ENCODE measurements at regions not wholly inside any gene's neighbourhood (a gene's known extent, or its start where the extent isn't known, plus 50 kb on each side); places are given as distances from the start of the nearest gene placed in this dataset.
"Not testable (repeated sequence)": the region's sequence is repeated elsewhere in the genome, so short reads cannot be mapped to it uniquely, and the experiment has no call there.

DNA sequence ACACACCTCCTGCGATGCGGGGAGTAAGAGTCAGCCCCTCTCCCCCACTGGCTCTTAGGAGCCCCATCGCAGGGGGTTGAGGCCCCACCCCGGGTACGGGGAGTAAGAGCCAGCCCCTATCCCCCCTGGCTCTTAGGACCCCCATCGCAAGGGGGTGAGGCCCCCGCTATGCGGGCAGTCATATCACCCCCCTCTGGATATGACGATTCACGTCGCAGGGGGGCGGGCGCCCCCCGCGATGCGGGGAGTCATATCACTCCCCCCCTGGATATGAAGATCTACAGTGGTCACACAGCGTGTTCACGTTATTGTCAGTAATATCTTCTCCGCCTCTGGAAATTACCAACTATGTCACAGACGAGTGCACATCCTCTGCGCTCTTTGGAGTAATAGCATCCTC is 61.1 kb downstream of the DEFB131A start:
- H3K4me3 ChIP-seq (ENCODE audit: low read depth, low read length); DNase-seq (ENCODE audit: low read depth); in situ Hi-C loops (cut with HindIII; ENCODE audit: low sequenced_read_pairs): not testable (repeated sequence)

DNA sequence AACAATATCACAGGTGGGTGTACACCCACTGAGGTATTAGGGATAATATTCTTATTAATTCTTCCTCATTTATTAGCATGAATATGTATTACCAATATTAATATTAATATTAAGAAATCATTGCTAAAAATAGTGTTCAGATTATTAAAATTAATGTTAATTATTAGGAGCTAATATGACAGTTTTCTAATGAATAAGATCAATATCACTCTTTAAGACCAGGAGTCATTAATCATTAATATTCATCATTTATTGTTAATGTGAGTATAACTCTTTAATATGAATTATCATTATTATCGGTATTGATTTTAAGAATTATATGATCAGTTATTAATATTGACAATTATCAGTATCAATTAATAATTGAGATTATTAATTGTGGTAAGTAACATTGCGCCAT is 62.5 kb downstream of the DEFB131A start:
- DNase-seq (ENCODE audit: low read depth); H3K4me3 ChIP-seq (ENCODE audit: low read depth, low read length); in situ Hi-C loops (cut with HindIII; ENCODE audit: low sequenced_read_pairs): not testable (repeated sequence)

DNA sequence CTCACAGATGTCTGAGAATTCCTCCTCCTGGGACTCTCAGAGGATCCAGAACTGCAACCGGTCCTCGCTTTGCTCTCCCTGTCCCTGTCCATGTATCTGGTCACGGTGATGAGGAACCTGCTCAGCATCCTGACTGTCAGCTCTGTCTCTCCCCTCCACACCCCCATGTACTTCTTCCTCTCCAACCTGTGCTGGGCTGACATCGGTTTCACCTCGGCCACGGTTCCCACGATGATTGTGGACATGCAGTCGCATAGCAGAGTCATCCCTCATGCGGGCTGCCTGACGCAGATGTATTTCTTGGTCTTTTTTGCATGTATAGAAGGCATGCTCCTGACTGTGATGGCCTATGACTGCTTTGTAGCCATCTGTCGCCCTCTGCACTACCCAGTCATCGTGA is 68.7 kb downstream of the DEFB131A start:
- H3K4me3 ChIP-seq (ENCODE audit: low read depth, low read length); DNase-seq (ENCODE audit: low read depth); in situ Hi-C loops (cut with HindIII; ENCODE audit: low sequenced_read_pairs): not testable (repeated sequence)

DNA sequence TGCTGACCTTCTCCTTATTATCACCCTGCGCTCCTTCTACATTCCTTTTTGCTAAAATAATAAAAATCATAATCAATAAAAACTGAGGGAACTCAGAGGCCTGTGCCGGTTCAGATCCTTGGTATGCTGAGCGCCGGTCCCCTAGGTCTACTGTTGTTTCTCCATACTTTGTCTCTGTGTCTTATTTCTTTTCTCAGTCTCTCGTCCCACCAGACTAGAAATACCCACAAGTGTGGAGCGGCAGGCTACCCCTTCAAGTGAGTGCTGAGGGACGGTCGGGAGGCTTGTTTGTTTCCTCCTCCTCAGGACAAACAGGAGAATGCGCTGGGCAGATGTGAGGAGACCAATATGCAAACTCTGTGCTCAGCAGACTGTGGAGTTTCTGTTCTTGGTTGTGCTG is 75.4 kb downstream of the DEFB131A start:
- H3K4me3 ChIP-seq (ENCODE audit: low read depth, low read length); in situ Hi-C loops (cut with HindIII; ENCODE audit: low sequenced_read_pairs): not testable (repeated sequence)

DNA sequence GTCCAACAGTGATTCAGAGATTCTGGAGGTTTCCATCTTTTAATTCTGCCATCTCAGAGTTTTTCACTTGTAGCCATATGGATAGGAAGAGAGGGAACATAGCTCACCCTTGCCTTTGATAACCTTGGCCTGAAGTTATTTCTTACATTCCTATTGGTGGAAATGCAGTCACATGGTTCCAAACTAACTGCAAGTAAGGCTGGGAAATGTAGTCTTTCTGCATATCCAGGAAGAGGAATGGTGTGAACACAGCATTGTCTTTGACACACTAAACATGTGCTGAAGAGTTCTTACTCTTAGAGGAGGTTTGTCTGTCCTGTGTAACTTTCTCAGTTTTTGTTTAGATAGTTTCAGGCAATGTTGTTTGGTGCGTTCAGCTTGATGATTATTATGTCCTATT is 78.7 kb downstream of the DEFB131A start:
- in situ Hi-C loops (cut with HindIII; ENCODE audit: low sequenced_read_pairs); DNase-seq (ENCODE audit: low read depth); H3K4me3 ChIP-seq (ENCODE audit: low read depth, low read length): not testable (repeated sequence)

More for the DNA sequence above, 75.4 kb downstream of the DEFB131A start:
- not testable (repeated sequence) for DNase-seq (ENCODE audit: low read depth)

DNA sequence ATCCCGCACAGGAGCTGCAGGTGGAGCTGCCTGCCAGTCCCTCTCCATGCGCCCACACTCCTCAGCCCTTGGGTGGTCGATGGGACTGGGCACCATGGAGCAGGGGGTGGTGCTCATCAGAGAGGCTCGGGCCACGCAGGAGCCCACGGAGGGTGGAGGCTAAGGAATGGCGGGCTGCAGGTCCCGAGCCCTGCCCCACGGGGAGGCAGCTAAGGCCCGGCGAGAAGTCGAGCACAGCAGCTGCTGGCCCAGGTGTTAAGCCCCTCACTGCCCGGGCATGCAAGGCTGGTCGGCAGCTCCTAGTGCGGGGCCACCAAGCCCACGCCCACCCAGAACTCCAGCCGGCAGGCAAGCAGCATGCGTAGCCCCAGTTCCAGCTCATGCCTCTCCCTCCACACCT is 80.2 kb downstream of the DEFB131A start:
- DNase-seq (ENCODE audit: low read depth); in situ Hi-C loops (cut with HindIII; ENCODE audit: low sequenced_read_pairs); H3K4me3 ChIP-seq (ENCODE audit: low read depth, low read length): not testable (repeated sequence)

DNA sequence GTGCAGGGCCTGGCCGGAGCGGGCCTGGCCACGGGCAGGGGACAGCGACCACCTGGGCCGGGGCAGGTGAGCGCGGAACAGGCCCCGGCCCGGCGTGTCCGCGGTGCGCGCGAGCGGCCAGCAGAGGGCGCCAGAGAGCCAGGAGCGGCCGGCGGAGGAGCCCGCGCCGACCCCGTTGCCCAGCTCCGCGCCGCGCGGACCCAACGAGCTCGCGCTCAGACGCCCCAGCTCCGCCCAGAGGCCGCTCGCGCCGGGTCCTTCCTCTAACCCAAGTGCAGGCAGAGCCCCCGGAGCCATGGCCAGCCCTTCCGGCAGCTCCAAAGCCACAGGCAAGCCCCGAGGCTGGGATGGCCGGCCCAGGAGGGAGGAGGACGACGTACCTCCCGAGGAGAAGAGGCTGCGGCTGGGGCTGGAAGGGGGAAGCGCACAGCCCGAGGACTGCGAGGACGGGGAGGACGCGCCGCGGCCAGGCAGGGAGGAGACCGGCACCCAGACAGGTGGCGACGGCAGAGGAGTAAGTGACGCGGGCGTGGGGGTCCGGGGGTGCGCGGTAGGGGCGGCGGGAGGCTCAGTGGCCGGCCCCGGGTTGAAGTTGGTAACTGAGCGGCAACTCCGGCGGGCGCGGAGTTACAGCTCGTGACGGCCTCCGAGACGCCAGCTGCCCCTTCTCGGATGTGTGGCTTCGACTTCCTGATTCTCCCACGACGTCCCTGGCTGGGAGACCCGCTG is 88.1 kb downstream of the DEFB131A start:
- TF ChIP-seq, protein P1, sequence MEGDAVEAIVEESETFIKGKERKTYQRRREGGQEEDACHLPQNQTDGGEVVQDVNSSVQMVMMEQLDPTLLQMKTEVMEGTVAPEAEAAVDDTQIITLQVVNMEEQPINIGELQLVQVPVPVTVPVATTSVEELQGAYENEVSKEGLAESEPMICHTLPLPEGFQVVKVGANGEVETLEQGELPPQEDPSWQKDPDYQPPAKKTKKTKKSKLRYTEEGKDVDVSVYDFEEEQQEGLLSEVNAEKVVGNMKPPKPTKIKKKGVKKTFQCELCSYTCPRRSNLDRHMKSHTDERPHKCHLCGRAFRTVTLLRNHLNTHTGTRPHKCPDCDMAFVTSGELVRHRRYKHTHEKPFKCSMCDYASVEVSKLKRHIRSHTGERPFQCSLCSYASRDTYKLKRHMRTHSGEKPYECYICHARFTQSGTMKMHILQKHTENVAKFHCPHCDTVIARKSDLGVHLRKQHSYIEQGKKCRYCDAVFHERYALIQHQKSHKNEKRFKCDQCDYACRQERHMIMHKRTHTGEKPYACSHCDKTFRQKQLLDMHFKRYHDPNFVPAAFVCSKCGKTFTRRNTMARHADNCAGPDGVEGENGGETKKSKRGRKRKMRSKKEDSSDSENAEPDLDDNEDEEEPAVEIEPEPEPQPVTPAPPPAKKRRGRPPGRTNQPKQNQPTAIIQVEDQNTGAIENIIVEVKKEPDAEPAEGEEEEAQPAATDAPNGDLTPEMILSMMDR (IDR thresholded peaks at IDR 0.05; ENCODE audit: low read depth, low read length, missing control alignments) = peak; percentile 30
- H3K4me3 ChIP-seq (ENCODE audit: low read depth, low read length) = peak overlapping the region; percentile 40
- in situ Hi-C loops (cut with HindIII; ENCODE audit: low sequenced_read_pairs) = not testable (repeated sequence)
- DNase-seq (ENCODE audit: low read depth) = peak; percentile 6

DNA sequence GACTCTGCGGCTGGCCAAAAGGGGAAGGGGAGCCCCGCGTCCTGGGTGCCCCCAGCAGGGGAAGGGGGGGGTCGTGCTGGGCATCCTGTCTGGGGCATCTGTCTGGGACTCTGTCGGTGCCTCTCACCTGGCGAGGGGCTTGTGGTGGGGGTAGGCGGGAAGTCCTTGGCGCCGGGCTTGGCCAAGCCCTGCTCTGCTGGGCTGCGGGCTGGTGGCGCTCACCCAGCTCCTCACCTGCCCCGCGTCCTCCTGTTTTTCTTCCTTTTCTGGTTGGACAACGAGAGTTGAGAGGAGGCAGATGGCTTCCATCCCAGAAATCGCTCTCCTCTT is 88.6 kb downstream of the DEFB131A start:
- in situ Hi-C loops (cut with HindIII; ENCODE audit: low sequenced_read_pairs); DNase-seq (ENCODE audit: low read depth): not testable (repeated sequence)
- peak overlapping the region; percentile 40 for H3K4me3 ChIP-seq (ENCODE audit: low read depth, low read length)

DNA sequence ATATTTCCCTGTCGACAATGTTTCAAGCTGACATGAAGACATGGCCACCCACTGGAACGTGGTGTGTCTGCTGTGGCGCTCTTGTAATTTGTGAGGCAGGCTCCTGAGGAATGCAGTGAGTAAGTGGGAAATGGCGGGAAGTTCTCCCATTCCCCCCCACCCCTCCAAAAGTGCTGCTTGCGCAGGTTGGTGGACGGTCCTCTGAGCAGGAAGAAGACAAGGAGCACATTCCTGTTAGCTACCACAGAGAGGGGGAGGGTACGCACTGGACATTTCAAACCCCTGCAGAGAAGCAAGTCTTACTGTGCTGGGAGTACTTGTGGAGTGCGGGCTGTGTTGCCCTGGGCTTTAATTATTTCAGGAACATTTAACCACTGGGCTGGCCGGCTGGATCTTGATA is 92.9 kb downstream of the DEFB131A start:
- H3K4me3 ChIP-seq (ENCODE audit: low read depth, low read length); in situ Hi-C loops (cut with HindIII; ENCODE audit: low sequenced_read_pairs); DNase-seq (ENCODE audit: low read depth): not testable (repeated sequence)

DNA sequence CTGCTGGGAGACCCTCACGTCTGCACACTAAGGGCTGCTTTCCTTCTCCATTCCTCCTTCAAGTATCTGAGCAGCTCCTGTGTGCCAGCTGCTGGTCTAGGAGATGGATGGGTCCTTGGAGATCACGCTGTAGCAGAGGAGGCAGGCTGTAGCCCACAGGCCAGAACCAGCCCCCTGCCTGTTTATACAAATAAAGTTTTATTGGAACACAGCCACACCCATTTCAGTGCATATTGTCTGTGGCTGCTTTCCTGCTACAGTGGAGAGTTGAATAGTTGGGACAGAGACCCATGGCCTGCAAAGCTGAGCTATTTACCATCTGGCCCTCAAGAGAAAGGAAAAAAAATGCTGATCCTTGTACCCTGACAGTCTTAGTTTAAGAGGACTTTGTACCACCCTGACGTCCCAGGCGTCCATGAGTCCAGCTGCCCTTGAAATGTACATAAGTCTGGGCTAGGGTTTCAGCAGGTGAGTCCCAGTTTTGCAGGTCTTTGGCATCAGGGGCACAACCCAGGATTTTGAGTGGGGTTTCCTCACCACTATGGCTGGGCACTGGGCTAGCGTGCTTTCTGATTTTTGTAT is 95.8 kb downstream of the DEFB131A start:
- in situ Hi-C loops (cut with HindIII; ENCODE audit: low sequenced_read_pairs); H3K4me3 ChIP-seq (ENCODE audit: low read depth, low read length); DNase-seq (ENCODE audit: low read depth): not testable (repeated sequence)

DNA sequence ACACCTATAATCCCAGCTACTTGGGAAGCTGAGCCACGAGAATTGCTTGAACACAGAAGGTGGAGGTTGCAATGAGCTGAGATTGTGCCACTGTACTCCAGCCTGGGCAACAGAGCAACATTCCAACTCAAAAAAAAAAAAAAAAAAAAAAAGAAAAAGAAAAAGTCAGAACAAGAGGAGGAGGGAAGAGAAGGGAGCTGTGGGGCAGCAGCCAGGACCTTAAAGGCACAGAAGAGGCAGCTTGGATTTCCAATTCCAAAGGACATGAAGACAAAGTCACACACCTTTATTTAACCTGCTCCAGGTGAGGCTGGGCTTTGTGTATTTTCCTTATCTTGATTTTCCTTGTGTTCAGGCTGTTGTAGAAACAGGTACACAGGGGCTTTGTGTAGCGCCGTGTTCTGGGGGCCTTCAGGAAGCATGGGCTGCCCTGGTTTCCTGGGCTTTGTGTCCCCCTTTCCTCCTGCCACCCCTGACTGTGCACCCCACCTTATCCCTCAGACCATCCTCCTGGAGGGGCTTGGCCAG is 97.2 kb downstream of the DEFB131A start:
- H3K4me3 ChIP-seq (ENCODE audit: low read depth, low read length); in situ Hi-C loops (cut with HindIII; ENCODE audit: low sequenced_read_pairs); DNase-seq (ENCODE audit: low read depth): not testable (repeated sequence)

DNA sequence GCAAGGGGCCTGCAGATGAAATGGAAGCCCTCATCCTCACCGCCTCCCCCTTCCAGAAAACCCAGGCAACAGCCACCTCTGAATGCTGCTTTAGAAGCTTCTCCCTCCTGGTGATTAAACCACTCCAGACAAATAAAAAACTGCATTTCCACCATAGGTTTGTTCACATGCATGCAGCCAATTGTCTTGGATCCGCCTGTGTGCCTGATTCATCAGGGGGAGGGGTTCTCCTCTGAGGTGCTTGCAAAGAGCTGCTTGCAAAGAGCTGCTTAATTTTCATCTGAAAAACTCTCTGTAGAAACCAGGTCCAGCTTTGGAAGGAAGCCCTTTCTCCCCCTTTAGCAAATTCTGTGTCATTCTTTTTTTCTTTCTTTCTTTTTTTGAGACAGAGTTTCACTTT is 100.6 kb downstream of the DEFB131A start:
- H3K4me3 ChIP-seq (ENCODE audit: low read depth, low read length); DNase-seq (ENCODE audit: low read depth); in situ Hi-C loops (cut with HindIII; ENCODE audit: low sequenced_read_pairs): not testable (repeated sequence)

DNA sequence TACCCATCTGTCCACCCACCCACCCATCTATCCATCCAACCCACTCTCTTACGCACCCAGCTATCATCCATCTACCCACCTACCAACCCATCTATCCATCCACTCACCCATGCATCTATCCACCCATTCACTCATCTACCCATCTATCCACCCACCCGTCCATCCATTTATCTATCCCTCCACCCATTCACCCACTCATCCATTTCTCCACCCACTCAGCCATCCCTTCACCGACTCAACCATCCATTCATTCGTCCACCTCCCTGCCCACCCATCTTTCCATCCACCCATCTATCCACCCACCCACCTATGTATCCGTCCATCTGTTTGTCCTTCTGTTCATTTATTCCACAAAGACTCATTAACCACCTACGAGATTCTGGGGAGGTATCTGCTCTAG is 103.3 kb downstream of the DEFB131A start:
- DNase-seq (ENCODE audit: low read depth); H3K4me3 ChIP-seq (ENCODE audit: low read depth, low read length); in situ Hi-C loops (cut with HindIII; ENCODE audit: low sequenced_read_pairs): not testable (repeated sequence)

DNA sequence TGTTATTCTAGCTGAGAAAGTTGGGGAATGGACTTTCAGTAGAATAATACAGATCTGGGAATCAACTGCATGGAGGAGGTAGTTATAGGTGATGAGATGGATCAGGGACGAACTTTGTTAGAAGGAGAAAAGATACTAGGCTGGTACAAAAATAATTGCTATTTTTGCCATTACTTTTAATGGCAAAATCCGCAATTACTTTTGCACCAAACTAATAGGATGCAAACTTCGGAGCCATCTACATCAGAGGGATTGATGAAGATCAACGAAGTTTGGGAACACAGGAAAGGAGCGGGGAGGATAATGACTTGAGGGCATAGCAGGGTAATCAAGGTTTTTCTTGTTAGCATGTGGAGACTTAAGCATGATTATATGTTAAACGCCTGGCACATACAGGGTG is 111.9 kb downstream of the DEFB131A start:
- DNase-seq (ENCODE audit: low read depth); in situ Hi-C loops (cut with HindIII; ENCODE audit: low sequenced_read_pairs); H3K4me3 ChIP-seq (ENCODE audit: low read depth, low read length): not testable (repeated sequence)

DNA sequence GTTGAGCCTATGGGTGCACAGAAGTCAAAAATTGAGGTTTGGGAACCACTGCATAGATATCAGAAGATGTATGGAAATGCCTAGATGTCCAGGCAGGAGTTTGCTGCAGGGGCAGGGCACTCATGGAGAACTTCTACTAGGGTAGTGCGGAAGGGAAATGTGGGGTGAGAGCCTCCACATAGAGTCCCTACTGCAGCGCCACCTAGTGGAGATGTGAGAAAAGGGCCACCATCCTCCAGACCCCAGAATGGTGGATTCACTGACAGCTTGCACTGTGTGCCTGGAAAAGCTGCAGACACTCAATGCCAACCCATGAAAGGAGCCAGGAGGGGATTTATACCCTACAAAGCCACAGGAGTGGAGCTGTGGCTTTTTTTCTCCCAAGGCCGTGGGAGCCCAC is 133.7 kb downstream of the DEFB131A start:
- DNase-seq (ENCODE audit: low read depth); H3K4me3 ChIP-seq (ENCODE audit: low read depth, low read length); in situ Hi-C loops (cut with HindIII; ENCODE audit: low sequenced_read_pairs): not testable (repeated sequence)

DNA sequence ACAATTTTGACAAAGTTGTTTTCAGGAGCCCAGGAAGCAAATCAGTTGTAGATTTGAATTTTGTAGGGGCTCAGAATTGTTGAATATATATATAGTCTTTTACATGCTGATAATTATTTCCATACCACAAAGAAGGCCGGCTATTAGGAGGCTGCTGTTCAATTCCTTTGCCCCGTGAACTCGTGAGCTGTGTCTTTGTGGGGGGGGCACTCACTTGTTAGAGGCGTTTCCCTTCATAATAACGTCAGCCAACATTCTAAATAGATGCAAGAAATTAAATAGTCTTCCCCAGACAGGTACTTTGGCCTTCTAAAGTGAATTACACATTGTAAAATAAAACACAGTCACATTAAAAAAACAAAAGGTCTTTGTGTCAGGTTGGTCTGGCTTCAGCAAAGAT is 138.7 kb downstream of the DEFB131A start:
- DNase-seq (ENCODE audit: low read depth); in situ Hi-C loops (cut with HindIII; ENCODE audit: low sequenced_read_pairs); H3K4me3 ChIP-seq (ENCODE audit: low read depth, low read length): not testable (repeated sequence)
